ENCODE measurements at regions not wholly inside any gene's neighbourhood (a gene's known extent, or its start where the extent isn't known, plus 50 kb on each side); places are given as distances from the start of the nearest gene placed in this dataset.

GRCh38 chr20:21573259-21573658, 59.4 kb upstream of the NKX2-2 start:
- no peak for DNase-seq (ENCODE audit: low read depth)

DNA sequence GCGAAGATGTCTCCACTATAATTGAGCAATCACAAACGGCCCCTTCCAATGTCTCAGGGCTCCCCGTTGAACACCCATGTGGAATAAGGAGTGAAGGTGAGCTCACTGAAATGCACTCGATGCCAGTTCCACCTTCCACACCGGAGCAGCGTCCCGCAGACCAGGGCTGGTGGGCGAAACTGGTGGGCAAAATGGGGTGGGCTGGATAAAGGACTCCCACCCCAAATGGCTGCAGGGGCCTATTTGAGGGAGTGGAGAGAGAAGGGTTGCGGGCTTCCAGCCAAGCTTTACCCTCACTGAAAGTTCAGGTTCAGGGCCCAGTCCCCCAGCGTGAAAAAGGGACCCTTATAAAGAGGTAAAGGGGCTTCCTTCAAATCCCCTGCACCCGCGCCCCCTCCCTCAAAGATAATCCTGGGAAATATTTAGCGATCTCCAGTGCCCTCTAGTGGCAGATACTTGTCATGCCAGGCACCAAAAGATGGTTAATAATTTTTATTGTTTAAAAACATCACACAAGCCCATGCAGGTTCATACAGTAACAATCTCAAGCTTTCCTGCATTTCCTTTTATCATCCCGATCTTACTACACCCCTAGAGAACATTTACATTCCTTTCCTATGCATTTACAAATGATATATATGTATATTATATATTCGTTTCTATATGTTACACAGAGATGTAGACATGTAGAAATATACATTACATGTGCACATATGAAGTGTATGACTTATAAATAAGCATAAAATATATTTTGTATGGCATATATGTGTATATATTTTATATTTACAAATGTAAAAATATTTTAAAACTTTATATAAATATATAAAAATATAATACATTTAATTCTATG, 58.2 kb upstream of the NKX2-2 start:
- DNase-seq (ENCODE audit: low read depth): peak; percentile 3
- peak; percentile 73 for TF ChIP-seq CTCF (conservative IDR thresholded peaks at IDR 0.05; ENCODE audit: control insufficient read depth, insufficient read depth, low read depth, low read length)
- H3K4me3 ChIP-seq (ENCODE audit: control insufficient read depth, low read depth, low read length): no peak overlapping the region

More at GRCh38 chr20:21573259-21573658, 59.4 kb upstream of the NKX2-2 start:
- H3K4me3 ChIP-seq (ENCODE audit: control insufficient read depth, low read depth, low read length): no peak overlapping the region
- TF ChIP-seq CTCF (conservative IDR thresholded peaks at IDR 0.05; ENCODE audit: control insufficient read depth, insufficient read depth, low read depth, low read length): no peak

DNA sequence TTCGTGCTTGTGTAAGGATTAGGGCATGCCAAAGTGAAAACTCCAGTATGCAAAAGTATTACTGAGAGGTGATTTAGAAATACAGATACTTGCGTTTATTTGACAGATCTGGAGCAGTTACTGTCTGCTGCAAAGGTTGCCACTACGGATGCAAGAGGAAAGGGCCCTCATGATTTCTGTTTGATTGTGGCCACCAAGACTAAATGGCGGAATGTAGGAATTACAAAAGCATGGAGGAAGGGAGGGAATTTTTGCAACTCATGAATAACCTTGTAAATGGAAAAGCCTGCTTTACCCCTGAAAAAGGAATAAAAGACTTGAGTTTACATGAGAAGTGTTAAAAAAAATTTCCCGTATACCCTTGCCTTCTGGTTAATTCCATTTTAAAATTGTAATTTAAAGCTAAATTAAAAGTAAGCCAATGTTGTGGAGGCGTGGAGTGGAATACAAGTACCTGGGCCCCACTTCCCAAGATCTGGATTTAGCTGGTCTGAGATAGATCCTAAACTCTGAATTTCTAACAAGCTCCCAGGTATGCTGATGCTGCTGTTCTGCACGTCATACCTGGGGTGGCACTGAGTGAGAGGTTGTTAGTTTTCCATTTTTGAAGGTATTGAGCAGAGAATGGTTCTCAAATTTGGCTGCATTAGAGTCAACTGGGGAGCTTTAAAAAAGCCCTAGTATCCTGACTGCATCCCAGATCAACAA, 56.6 kb upstream of the NKX2-2 start:
- H3K4me3 ChIP-seq (ENCODE audit: control insufficient read depth, low read depth, low read length): no peak overlapping the region
- no peak for TF ChIP-seq CTCF (conservative IDR thresholded peaks at IDR 0.05; ENCODE audit: control insufficient read depth, insufficient read depth, low read depth, low read length)

DNA sequence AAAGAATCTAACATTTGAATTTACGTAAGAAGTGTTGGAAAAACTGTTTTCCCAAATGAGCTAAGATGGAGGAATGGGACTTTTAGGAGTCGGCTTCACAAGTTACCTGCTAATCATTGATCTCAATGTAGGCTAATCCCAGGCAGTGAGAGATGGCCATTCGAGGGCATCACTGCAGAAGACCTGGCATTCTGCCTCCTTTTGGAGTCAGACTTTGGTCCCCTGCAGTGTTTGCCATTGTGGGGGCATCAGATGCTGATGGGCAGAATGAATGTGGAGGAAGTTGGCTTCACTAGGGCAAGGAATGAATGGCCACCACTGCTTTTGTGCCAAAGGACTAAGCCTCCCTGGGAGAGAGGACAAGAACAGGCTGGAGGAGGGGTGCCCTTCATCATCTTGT, 55.7 kb upstream of the NKX2-2 start:
- no peak for TF ChIP-seq CTCF (conservative IDR thresholded peaks at IDR 0.05; ENCODE audit: control insufficient read depth, insufficient read depth, low read depth, low read length)
- DNase-seq (ENCODE audit: low read depth): no peak
- H3K4me3 ChIP-seq (ENCODE audit: control insufficient read depth, low read depth, low read length): no peak overlapping the region

More for the DNA sequence above, 56.6 kb upstream of the NKX2-2 start:
- DNase-seq (ENCODE audit: low read depth): no peak

DNA sequence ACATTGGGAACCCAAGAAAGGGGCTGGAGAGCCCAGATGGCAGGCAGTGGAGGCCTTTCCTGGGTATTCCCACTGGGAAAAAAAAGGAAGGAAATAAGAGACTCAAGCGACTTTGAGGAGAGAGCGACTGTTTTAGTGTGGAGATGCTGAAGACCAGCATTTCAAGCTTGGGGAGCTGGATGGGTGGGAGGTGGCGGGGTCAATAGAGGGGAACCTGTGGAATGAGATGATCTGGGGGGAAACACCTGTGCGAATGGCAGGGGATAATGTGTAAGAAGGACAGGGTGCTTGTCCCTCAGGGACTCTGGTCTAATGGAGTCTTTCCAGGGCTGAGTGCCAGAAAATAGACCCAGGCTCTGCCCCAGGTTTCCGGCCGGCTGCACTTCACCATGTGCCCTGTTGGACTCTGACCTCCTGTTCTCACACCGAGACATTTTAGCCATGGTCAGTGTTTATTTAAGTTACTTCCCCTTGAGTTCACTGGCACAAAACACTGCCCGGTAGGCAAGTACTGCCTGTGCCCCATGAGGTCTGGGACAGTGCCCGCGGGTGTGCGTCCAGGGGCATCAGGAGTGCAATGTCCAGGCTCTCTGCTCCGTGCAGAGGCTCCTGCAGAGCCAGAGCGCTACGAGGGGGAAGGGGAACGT, 50.4 kb upstream of the NKX2-2 start:
- no peak for TF ChIP-seq CTCF (conservative IDR thresholded peaks at IDR 0.05; ENCODE audit: control insufficient read depth, insufficient read depth, low read depth, low read length)
- H3K4me3 ChIP-seq (ENCODE audit: control insufficient read depth, low read depth, low read length): no peak overlapping the region
- DNase-seq (ENCODE audit: low read depth): no peak

All from fibroblast of mammary gland (primary cell).